ENCODE measurements at regions not wholly inside any gene's neighbourhood (a gene's known extent, or its start where the extent isn't known, plus 50 kb on each side); places are given as distances from the start of the nearest gene placed in this dataset.

- TF ChIP-seq CTCF (IDR thresholded peaks at IDR 0.05) (no peak), POLR2A (IDR thresholded peaks at IDR 0.05) (no peak)
These were observed 164.0 kb upstream of the BCOR start for GRCh38 chrX:40261833-40262156.

Data from uterus (tissue), 2 donors.